ENCODE measurements at regions not wholly inside any gene's neighbourhood (a gene's known extent, or its start where the extent isn't known, plus 50 kb on each side); places are given as distances from the start of the nearest gene placed in this dataset.

GRCh38 chr5:143543358-143544255, 140.1 kb upstream of the NR3C1 start:
- Histone ChIP-seq H3K4me1 (ENCODE audit: low read depth, poor library complexity, severe bottlenecking) (no peaks in the 10 kb centered on the region), H3K27ac (no peak overlapping the region), H3K36me3 (ENCODE audit: insufficient read depth) (no peaks in the 10 kb centered on the region), H3K4me3 (IDR thresholded peaks at IDR 0.05; ENCODE audit: insufficient read depth, low read depth, low read length) (no peak overlapping the region), H3K4me2 (no peak overlapping the region), H2AFZ (ENCODE audit: low read depth) (no peak overlapping the region), H4K20me1 (ENCODE audit: insufficient read depth) (no peaks in the 10 kb centered on the region), H3K9ac (no peak overlapping the region), H3K79me2 (ENCODE audit: insufficient read depth, low read depth) (no peaks in the 10 kb centered on the region), H3K27me3 (ENCODE audit: insufficient read depth, low read depth) (no peaks in the 10 kb centered on the region)
- TF ChIP-seq CTCF (conservative IDR thresholded peaks at IDR 0.05; ENCODE audit: low read depth, low read length): no peak

GRCh38 chr5:143542798-143543144, 139.3 kb upstream of the NR3C1 start:
- H3K4me1 ChIP-seq (ENCODE audit: low read depth, poor library complexity, severe bottlenecking): no peaks in the 10 kb centered on the region
- H3K36me3 ChIP-seq (ENCODE audit: insufficient read depth): no peaks in the 10 kb centered on the region
- no peak overlapping the region for H3K4me3 ChIP-seq (IDR thresholded peaks at IDR 0.05; ENCODE audit: insufficient read depth, low read depth, low read length)
- H2AFZ ChIP-seq (ENCODE audit: low read depth): no peak overlapping the region
- no peaks in the 10 kb centered on the region for H3K79me2 ChIP-seq (ENCODE audit: insufficient read depth, low read depth)
- no peak overlapping the region for H3K27ac ChIP-seq
- H3K9ac ChIP-seq: no peak overlapping the region
- H3K27me3 ChIP-seq (ENCODE audit: insufficient read depth, low read depth): no peaks in the 10 kb centered on the region
- no peak overlapping the region for H3K4me2 ChIP-seq
- no peaks in the 10 kb centered on the region for H4K20me1 ChIP-seq (ENCODE audit: insufficient read depth)
- no peak for TF ChIP-seq CTCF (conservative IDR thresholded peaks at IDR 0.05; ENCODE audit: low read depth, low read length)

GRCh38 chr5:143541943-143542797, 138.7 kb upstream of the NR3C1 start:
- Histone ChIP-seq H3K9ac (no peak overlapping the region), H3K79me2 (ENCODE audit: insufficient read depth, low read depth) (no peaks in the 10 kb centered on the region), H3K4me3 (IDR thresholded peaks at IDR 0.05; ENCODE audit: insufficient read depth, low read depth, low read length) (no peak overlapping the region), H3K27me3 (ENCODE audit: insufficient read depth, low read depth) (no peaks in the 10 kb centered on the region), H2AFZ (ENCODE audit: low read depth) (no peak overlapping the region), H3K4me1 (ENCODE audit: low read depth, poor library complexity, severe bottlenecking) (no peaks in the 10 kb centered on the region), H3K27ac (no peak overlapping the region), H4K20me1 (ENCODE audit: insufficient read depth) (no peaks in the 10 kb centered on the region), H3K36me3 (ENCODE audit: insufficient read depth) (no peaks in the 10 kb centered on the region), H3K4me2 (no peak overlapping the region)
- TF ChIP-seq CTCF (conservative IDR thresholded peaks at IDR 0.05; ENCODE audit: low read depth, low read length): no peak

- Histone ChIP-seq H4K20me1 (ENCODE audit: insufficient read depth) (no peaks in the 10 kb centered on the region), H3K27ac (no peak overlapping the region), H3K4me3 (IDR thresholded peaks at IDR 0.05; ENCODE audit: insufficient read depth, low read depth, low read length) (no peak overlapping the region), H2AFZ (ENCODE audit: low read depth) (no peak overlapping the region), H3K4me2 (no peak overlapping the region), H3K79me2 (ENCODE audit: insufficient read depth, low read depth) (no peaks in the 10 kb centered on the region), H3K36me3 (ENCODE audit: insufficient read depth) (no peaks in the 10 kb centered on the region), H3K9ac (no peak overlapping the region), H3K27me3 (ENCODE audit: insufficient read depth, low read depth) (no peaks in the 10 kb centered on the region), H3K4me1 (ENCODE audit: low read depth, poor library complexity, severe bottlenecking) (no peaks in the 10 kb centered on the region)
- TF ChIP-seq CTCF (conservative IDR thresholded peaks at IDR 0.05; ENCODE audit: low read depth, low read length): no peak
These were observed 136.3 kb upstream of the NR3C1 start for GRCh38 chr5:143539742-143540141.
